DMS153 (cell line): ENCODE measurements at regions not wholly inside any gene's neighbourhood (a gene's known extent, or its start where the extent isn't known, plus 50 kb on each side); places are given as distances from the start of the nearest gene placed in this dataset.

Experiments
- DNase-seq: peaks from one replicate; lab custom pipeline; 2025; lab: John Stamatoyannopoulos, UW

DNA sequence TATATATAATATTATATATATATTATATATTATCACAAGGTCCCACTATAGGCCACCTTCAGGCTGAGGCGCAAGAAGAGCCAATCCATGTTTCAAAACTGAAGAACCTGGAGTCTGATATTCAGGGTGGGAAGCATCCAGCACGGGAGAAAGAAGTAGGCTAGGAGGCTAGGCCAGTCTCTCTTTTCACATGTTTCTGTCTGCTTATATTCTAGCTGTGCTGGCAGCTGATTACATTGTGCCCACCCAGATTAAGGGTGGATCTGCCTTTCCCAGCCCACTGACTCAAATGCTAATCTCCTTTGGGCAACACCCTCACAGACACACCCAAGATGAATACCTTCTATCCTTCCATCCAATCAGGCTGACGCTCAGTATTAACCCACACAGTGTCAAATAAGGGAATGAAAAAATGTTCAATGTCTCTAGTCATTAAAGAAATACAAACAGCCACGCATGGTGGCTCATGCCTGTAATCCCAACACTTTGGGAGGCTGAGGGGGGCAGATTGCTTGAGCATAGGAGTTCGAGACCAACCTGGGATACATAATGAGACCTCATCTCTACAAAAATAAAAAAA is 135.4 kb upstream of the PCBD1 start:
- DNase-seq, result no peak

DNA sequence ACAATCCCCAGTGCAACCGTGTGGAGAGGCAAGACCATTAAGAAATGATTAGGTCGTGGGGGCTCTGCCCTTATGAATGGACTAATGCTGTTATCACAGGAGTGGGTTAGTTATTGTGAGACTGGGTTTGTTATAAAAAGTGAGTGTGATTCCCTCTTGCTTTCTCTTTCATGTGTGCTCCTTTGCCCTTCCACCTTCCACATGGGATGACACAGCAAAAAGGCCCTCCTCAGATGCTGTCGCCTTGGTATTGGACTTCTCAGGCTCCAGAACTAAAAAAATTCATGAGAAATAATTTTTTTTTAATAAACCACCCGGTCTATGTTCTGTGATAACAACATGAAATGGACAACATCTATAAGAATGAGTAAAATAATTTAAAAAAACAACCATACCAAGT is 136.1 kb upstream of the PCBD1 start:
- DNase-seq, result no peak

GRCh38 chr10:71025535-71025934 is 137.2 kb upstream of the PCBD1 start:
- DNase-seq, result no peak

DNA sequence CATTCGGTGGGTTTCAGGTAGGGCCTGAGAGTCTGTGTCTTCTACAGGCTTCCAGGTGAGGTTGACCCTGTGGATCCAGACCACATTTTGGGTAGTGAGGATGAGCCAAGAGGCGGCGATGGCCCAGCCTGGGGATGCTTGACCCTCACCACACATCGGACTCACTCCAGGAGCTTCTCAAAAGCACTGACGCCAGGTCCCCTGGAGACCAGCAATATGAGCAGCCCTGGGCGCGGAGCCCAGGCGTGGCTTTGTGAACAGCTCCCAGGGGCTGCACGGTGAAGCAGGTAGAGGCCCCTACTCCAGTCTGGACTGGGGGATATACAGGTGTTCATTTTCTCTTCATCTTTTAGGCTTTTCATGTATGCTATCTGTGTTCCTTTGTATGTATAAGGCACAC is 139.7 kb upstream of the PCBD1 start:
- no peak for DNase-seq

- no peak for DNase-seq
Observed at GRCh38 chr10:71029411-71029892, 141.1 kb upstream of the PCBD1 start.

DNA sequence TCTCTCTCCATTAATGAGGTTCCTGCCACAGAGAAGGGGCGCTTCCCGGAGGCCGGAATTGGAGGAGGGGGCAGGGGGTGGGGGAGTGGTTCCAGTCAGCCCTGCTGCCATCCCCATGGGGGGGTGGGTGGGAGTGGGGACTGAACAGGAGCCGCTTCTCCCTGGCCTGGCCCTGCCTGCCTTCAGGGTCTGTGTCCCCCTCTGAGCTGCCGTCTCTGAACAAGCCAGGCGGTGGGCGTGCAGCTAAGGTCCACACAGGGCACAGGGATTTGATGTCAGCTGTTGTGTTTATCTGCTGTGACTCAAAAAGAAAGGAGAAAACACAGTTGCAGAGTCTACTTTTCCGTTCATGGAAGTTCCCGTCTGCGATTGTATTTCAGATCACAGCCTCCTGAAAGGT is 141.5 kb upstream of the PCBD1 start:
- DNase-seq, result no peak

- DNase-seq, result no peak
Observed at GRCh38 chr10:71031026-71031425, 142.7 kb upstream of the PCBD1 start.

DNA sequence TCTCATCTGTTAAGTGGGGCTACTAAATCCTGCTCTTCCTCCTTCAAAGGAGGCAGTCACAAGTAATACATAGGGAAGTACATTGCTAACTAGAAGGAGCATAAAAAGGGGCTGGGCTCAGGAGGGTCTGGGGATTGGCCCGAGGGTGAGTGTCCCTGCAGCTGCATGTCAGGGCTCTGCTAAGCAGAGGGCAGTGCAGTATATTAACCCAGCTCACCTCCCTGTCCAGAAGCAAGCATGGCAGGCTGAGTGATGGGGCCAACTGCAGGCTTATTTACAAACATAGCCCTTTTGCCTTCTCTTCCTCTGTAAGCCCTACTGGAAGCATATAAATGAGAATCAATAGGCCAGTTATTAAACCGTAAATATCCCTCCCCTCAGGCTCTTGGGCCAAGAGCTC is 143.2 kb upstream of the PCBD1 start:
- no peak for DNase-seq

GRCh38 chr10:71032887-71033286 is 144.5 kb upstream of the PCBD1 start:
- DNase-seq, result no peak

DNA sequence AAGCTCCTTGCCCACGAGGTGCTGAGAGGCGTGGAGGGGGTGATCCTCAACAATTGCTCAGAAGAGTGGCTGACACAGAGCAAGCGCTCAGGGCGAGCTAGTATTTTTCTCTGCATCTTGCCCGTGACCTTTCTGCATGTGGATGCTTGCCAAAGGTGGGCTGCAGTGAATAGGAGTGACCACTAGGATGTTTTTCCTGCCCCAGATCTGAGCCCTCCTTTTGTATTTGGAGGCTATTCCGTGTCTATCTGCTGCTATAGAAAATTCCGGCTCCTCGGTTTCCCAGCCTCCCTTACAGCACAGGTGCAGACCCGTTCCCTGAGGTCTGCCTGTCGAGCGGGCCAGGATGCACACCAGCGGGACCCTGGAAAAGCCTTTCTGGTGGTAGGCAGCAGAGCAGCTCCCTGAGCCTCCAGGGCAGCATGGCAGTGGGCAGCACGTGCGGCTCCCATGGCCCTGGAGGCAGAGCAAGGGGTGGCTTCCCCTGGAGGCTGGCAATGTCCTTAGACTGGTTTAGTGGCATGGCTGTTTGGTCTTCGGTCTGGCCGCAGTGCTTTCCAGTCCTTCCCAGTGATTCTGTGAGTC is 145.1 kb upstream of the PCBD1 start:
- no peak for DNase-seq

GRCh38 chr10:71035511-71036296 is 147.3 kb upstream of the PCBD1 start:
- DNase-seq, result no peak

- no peak for DNase-seq
Observed at GRCh38 chr10:71036297-71036966, 148.1 kb upstream of the PCBD1 start.

DNA sequence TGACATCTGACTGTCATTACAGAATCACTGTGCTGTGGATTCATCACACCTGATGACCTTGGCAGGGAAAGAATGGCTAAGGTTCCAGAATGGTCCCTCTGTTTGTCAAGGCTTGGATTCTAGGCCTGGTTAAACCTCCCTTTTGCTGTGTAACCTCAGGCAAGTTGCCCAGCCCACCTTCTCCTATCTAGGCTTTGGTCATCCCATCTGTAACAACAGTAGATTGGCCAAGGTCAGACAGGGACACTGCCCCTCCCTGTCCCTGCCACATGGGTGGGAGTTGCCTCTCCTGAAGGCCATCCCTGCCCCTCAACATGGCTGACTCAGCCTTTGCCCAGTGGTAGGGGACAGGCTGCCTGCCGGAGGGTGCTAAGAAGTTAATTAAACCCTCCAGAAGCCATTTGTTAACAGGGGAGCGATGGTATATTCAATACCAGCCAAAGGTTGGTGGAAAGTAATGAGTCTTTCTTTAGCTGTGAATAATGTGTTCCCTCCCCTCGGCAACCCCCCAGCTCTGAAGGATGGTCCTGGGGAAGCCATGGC is 149.8 kb upstream of the PCBD1 start:
- DNase-seq, result no peak

GRCh38 chr10:71038921-71039320 is 150.6 kb upstream of the PCBD1 start:
- DNase-seq, result no peak

- no peak for DNase-seq
Observed at GRCh38 chr10:71039551-71039950, 151.2 kb upstream of the PCBD1 start.

- DNase-seq, result no peak
Observed at GRCh38 chr10:71040343-71040742, 152.0 kb upstream of the PCBD1 start.

DNA sequence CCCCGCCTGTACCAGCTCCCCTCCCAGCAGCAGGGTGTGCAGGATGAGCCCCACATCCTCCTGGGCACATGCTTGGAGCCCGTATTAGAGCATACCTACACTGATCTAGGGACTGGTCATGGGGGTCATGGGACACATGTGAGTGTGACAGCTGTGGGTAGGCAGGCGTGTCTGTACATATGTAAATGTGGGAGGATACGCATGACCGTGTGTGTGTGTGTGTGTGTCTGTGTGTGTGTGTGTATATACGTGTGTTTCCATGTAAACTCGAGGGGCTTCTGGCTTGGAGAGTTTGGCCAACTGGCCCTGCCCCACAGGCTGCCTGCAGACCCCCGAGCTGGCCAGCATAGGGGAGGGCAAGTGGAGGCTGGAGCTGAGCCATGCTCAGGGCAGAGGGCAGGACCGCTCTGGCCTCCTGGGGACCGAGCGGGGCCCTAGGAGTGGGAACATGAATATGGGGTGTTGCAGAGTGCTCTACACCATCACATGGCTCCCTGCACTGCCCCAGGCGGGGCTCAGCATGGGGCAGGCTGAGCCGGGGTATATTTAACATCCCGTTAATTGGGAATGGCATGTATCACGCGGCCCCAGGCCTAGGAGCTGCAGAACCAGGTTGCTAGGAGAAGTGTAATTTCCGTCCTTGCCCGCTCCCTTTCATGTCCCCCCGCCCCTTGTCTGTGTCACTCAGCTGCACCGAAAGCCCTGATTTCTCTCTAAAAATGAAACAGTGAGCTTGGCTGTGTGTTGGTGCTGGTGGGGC is 152.7 kb upstream of the PCBD1 start:
- DNase-seq, result no peak

DNA sequence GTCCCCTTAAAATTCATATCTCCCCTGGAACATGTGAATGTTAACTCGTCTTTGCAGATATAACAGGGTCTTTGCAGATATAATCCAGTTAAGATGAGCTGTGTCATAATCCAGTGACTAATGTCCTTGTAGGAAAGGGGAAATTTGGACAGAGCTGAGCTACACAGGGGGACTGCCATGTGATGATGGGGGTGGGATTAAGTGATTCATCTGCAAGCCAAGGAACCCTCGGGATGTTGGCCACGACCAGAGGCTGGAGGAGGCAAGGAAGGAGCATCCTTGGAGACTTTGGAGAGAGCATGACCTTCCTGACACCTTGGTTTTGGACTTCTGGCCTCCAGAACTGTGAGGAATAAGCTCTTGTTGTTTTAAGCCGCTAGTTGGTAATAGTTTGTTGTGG is 153.9 kb upstream of the PCBD1 start:
- no peak for DNase-seq

GRCh38 chr10:71042699-71043098 is 154.3 kb upstream of the PCBD1 start:
- DNase-seq, result no peak

GRCh38 chr10:71043858-71044257 is 155.5 kb upstream of the PCBD1 start:
- DNase-seq, result no peak

DNA sequence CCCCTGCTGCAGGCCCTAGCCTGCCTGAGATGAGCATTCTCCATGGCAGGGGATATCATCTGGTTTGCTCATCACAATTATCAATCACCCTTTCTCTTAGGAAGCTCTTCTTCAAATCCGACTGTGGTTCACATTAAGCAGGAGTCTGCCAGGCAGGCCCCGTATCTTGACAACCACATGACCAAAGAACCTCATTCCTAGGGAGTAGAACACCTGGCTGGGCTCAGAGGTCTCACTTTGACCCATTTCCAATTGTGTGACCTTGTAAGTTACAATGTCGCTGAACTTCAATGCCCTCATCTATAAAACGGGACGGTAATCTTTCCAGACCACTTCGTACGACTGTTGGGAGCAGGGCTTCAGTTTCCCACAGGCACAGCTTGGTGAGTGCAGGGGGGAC is 156.4 kb upstream of the PCBD1 start:
- no peak for DNase-seq
